Bronchial epithelial cell (primary cell): ENCODE measurements at regions not wholly inside any gene's neighbourhood (a gene's known extent, or its start where the extent isn't known, plus 50 kb on each side); places are given as distances from the start of the nearest gene placed in this dataset.
"Not testable (repeated sequence)": the region's sequence is repeated elsewhere in the genome, so short reads cannot be mapped to it uniquely, and the experiment has no call there.

ENCODE experiments used
- DNase-seq: peaks from one replicate; pipeline ENCODE4 v3.0.0-alpha.2; 2010; ENCODE audit warnings: low read depth
- FAIRE-seq: peaks from 2 replicates; lab custom pipeline; 2011; peaks lifted over from hg19 to GRCh38; lab: Jason Lieb, UNC
- H3K27me3 ChIP-seq: 2 replicates; pipeline ENCODE4 v1.5.1; 2011; ENCODE audit warnings: low read length; ENCODE audit not compliant: control insufficient read depth, insufficient read depth
- H3K36me3 ChIP-seq: 2 replicates; pipeline ENCODE4 v1.5.1; 2011; ENCODE audit warnings: low read length; ENCODE audit not compliant: control insufficient read depth, insufficient read depth
- H3K4me3 ChIP-seq: 2 replicates; pipeline ENCODE4 v1.5.1; 2011; ENCODE audit warnings: mild to moderate bottlenecking, low read depth, low read length, control low read depth
- TF ChIP-seq, protein P1 (sequence below): IDR thresholded peaks from 2 replicates; pipeline ENCODE4 v1.5.1; 2011; ENCODE audit warnings: mild to moderate bottlenecking, moderate library complexity, low read length, control low read depth, inconsistent platforms; ENCODE audit not compliant: insufficient read depth, severe bottlenecking

DNA sequence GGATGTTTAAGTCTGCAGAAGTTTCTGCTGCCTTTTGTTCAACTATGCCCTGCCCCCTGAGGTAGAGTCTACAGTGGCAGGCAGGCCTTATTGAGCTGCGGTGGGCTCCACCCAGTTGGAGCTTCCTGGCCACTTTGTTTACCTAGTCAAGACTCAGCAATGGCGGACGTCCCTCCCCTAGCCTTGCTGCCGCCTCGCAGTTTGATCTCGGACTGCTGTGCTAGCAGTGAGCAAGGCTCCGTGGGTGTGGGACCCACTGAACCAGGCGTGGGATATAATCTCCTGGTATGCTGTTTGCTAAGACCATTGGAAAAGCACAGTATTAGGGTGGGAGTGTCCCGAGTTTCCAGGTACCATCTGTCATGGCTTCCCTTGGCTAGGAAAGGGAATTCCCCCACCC lies 79.4 kb upstream of the RPS6KA6 start:
- not testable (repeated sequence) for FAIRE-seq, DNase-seq, H3K4me3 ChIP-seq, H3K36me3 ChIP-seq, H3K27me3 ChIP-seq

DNA sequence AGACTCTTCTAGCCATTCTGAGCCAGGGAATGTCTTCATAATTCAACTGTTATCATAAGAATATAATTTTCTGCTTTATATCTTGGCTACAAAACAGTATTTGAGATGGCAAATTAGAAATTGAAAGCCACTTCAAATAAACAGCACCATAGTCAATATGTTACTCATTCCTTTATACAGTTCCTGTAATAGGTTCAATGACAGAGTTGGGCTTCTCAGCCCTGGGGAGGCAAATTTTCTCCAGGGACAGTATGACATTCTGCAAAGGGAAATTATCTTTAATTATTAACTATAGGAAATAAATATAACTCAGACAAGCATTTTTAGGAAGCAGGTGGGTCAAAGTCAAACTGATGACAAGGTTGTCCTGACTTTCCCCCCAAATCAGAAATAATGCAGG lies 71.9 kb upstream of the RPS6KA6 start:
- FAIRE-seq (no peak), DNase-seq (no peak)
- Histone ChIP-seq H3K4me3 (no peak overlapping the region), H3K27me3 (no peaks in the 10 kb centered on the region), H3K36me3 (no peaks in the 10 kb centered on the region)
- TF ChIP-seq, protein P1, sequence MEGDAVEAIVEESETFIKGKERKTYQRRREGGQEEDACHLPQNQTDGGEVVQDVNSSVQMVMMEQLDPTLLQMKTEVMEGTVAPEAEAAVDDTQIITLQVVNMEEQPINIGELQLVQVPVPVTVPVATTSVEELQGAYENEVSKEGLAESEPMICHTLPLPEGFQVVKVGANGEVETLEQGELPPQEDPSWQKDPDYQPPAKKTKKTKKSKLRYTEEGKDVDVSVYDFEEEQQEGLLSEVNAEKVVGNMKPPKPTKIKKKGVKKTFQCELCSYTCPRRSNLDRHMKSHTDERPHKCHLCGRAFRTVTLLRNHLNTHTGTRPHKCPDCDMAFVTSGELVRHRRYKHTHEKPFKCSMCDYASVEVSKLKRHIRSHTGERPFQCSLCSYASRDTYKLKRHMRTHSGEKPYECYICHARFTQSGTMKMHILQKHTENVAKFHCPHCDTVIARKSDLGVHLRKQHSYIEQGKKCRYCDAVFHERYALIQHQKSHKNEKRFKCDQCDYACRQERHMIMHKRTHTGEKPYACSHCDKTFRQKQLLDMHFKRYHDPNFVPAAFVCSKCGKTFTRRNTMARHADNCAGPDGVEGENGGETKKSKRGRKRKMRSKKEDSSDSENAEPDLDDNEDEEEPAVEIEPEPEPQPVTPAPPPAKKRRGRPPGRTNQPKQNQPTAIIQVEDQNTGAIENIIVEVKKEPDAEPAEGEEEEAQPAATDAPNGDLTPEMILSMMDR: no peak

DNA sequence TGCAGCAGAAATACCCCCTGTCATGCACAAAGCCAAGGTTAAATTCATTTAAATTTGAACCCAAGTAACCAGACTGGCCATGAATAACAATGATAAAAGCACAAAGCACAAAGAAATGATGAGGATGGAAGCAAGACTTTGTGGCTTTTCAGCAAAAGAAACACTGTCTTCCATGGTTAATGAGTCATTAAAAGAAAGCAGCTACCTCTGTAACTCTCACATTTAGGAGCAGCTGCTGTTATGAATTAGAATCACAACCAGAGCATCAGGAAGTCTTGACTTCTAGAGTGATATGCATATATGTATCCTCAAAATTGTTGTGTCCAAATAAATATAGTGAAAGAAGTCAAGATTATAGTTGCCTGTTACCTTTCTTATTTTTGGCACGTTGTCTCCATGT lies 70.7 kb upstream of the RPS6KA6 start:
- Histone ChIP-seq H3K27me3 (no peaks in the 10 kb centered on the region), H3K36me3 (no peaks in the 10 kb centered on the region), H3K4me3 (no peak overlapping the region)
- TF ChIP-seq, protein P1: no peak
- FAIRE-seq (no peak), DNase-seq (no peak)

DNA sequence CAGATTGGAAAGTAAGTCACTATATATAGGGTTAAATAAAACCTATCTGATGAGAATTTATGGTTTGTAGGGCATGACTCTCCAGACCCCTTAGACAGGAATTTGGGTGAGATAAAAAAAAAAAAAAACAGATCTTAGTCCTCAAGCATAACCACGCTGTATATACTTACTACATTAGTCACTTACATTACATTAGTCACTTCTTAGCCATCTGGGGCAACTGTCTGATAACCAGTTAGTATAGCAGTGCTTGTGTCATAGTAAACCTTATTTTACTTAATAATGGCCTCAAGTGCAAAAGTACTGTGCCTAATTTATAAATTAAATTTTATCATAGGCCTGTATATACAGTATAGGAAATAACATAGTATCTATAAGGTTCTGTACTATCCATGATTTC lies 60.2 kb upstream of the RPS6KA6 start:
- Histone ChIP-seq H3K4me3 (no peak overlapping the region), H3K36me3 (no peaks in the 10 kb centered on the region), H3K27me3 (no peaks in the 10 kb centered on the region)
- DNase-seq (peak; percentile 47), FAIRE-seq (no peak)
- TF ChIP-seq, protein P1: no peak

DNA sequence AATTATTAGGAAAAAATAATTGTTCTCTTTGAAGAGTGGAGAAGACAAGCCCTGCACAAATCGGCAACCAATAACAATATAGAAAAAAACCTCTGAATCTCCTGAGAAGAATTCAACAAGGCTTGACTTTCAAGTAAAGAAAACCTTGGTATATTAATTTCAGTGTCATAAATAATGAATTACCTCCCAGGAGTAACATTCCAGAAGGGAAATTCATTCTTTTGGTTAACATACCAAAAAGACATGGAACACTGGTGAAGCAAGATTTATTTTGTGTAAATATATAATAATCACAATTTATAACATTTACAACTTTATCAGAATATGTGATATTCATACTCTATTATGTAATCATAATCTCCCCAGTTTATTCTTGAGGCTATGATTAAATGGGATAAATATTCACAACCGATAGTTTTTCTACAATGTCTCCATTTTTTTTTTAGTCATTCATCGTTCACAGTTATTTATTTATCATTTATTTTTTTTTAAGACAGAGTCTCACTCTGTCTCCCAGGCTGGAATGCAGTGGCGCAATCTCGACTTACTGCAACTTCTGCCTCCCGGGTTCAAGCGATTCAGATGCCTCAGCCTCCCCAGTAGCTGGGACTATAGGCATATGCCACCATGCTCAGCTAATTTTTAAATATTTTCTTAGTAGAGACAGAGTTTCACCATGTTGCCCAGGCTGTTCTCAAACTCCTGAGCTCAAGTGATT lies 53.0 kb upstream of the RPS6KA6 start:
- Histone ChIP-seq H3K4me3 (no peak overlapping the region), H3K27me3 (no peaks in the 10 kb centered on the region), H3K36me3 (no peaks in the 10 kb centered on the region)
- TF ChIP-seq, protein P1: no peak
- FAIRE-seq (no peak), DNase-seq (no peak)
